ENCODE measurements at regions not wholly inside any gene's neighbourhood (a gene's known extent, or its start where the extent isn't known, plus 50 kb on each side); places are given as distances from the start of the nearest gene placed in this dataset.

DNA sequence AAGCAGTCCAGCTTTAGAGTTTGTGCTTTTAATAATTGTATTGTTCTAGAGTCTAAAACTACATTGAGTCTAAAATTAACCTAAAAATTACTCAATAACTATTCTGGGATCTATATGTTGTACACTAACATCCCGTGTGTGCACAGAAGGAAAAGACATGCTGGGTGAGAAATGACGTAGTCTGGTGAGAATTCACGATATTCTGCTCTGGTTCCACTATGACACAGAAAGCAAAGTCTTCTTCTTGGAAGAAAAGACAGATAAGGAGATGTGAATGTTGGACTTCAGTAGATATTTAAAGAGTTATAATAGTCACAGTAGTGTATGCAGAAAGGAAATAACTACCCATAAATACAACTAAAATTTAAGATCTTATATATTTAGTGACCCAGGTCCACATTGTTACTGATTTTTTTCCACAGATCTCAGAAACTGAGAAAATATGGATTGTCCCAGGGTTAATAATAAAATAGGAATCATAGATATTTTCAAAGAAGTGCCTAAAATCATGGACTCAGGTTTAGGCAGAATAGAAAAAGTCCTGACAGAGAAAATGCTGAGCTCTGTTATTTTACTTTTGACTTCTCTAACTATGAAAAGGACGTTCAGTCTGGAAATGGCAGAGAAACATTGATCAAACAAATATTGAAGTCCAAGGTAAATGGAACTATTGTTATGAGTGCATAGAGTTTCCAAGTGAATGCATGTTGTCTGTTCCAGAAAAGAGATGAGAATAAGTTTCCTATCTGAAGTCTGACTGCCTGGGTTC lies 170.7 kb downstream of the ANKRD50 start:
- no peak for TF ChIP-seq RAD21 (IDR thresholded peaks at IDR 0.05; ENCODE audit: low read length)
- no peak for TF ChIP-seq EP300 (IDR thresholded peaks at IDR 0.05; ENCODE audit: borderline replicate concordance in 1 of 2, low read depth in 1 of 2, low read length in 1 of 2)
- TF ChIP-seq NFIC (IDR thresholded peaks at IDR 0.05; ENCODE audit: borderline replicate concordance): no peak
- TF ChIP-seq, protein P1, sequence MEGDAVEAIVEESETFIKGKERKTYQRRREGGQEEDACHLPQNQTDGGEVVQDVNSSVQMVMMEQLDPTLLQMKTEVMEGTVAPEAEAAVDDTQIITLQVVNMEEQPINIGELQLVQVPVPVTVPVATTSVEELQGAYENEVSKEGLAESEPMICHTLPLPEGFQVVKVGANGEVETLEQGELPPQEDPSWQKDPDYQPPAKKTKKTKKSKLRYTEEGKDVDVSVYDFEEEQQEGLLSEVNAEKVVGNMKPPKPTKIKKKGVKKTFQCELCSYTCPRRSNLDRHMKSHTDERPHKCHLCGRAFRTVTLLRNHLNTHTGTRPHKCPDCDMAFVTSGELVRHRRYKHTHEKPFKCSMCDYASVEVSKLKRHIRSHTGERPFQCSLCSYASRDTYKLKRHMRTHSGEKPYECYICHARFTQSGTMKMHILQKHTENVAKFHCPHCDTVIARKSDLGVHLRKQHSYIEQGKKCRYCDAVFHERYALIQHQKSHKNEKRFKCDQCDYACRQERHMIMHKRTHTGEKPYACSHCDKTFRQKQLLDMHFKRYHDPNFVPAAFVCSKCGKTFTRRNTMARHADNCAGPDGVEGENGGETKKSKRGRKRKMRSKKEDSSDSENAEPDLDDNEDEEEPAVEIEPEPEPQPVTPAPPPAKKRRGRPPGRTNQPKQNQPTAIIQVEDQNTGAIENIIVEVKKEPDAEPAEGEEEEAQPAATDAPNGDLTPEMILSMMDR (IDR thresholded peaks at IDR 0.05): no peak

Data from SK-N-SH (cell line).